ENCODE measurements at regions not wholly inside any gene's neighbourhood (a gene's known extent, or its start where the extent isn't known, plus 50 kb on each side); places are given as distances from the start of the nearest gene placed in this dataset.
A peak's percentile ranks its signal among the peaks of the same experiment; 100 is the strongest.

DNA sequence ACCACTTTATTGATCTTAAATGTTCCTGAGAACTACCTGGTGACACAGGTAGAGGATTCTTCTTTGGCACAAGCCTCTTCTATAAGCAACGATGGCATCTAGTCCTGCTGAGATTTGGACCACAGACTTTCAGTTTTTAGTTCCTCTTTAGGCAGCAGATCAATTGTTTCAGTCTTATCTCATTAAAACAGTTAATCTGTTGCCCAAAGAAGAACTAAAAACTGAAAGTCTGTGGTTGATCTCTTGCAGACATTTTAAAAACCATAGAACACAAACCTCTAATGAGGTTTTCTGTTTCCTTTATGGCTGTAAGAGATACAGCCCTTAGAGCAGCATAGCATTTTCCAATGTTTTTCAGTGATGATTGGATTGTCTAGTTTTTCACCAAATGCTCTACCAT, 480.9 kb downstream of the MTRR start:
- ChIA-PET CTCF (no interaction called here), POLR2A (ENCODE audit: low non-redundant PET) (no interaction called here)
- DNase-seq (ENCODE audit: low spot score): no peak
- H3K27ac ChIP-seq: no peak overlapping the region
- TF ChIP-seq, protein P1, sequence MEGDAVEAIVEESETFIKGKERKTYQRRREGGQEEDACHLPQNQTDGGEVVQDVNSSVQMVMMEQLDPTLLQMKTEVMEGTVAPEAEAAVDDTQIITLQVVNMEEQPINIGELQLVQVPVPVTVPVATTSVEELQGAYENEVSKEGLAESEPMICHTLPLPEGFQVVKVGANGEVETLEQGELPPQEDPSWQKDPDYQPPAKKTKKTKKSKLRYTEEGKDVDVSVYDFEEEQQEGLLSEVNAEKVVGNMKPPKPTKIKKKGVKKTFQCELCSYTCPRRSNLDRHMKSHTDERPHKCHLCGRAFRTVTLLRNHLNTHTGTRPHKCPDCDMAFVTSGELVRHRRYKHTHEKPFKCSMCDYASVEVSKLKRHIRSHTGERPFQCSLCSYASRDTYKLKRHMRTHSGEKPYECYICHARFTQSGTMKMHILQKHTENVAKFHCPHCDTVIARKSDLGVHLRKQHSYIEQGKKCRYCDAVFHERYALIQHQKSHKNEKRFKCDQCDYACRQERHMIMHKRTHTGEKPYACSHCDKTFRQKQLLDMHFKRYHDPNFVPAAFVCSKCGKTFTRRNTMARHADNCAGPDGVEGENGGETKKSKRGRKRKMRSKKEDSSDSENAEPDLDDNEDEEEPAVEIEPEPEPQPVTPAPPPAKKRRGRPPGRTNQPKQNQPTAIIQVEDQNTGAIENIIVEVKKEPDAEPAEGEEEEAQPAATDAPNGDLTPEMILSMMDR (conservative IDR thresholded peaks at IDR 0.05; ENCODE audit: low read depth): no peak

DNA sequence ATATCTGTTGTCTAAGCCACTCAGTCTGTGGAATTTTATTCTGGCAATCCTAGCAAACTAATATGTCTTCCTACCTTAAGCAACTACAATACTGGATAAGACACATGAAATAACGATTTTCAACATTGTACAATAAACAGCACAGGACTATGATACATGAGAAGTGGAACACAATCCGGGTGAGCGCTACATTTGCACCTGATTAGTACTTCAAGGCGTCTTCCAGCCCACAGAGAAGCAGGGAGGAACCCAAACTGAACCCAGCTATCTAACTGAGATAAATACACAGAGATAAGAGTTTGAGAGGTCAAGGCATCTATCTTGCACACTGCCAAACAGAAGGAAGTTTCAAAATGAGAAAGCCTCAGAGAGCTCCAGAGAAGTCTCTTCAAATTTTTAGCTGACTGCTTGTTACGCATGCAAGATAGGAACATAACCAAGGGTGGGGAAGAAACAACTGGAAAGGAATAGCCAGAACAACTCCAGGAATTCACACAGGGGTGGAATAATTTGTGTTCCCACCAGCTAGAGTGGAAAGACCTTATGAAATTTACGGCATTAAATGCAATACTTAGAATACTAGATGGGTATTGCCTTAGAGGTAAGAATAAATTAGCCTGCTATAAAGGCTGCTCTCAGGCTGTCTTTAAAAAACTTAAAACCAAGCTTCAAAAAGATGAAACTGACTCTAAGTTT, 481.8 kb downstream of the MTRR start:
- TF ChIP-seq, protein P1 (conservative IDR thresholded peaks at IDR 0.05; ENCODE audit: low read depth): no peak
- no peak overlapping the region for H3K27ac ChIP-seq
- no peak for DNase-seq (ENCODE audit: low spot score)
- CTCF ChIA-PET: no interaction called here
- POLR2A ChIA-PET (ENCODE audit: low non-redundant PET): no interaction called here

DNA sequence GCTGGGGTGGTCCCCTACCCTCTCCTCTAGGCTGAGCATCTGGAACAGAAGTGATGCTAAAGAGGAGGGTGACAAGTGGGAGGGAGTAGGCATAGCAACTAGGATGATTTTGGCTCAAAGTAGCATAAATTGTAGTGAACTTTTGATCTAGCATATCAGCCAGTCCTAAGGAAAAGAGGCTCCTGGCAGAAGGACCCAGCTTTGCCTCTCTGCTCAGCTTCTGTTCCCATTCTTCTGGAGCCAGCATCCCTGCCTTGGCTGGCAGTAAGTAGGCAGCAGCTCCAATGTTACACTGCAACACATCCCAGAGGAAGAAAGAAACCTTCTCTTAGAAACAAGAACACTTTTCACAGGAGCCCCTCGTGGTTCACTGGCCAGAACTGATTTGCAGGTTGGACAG, 487.0 kb downstream of the MTRR start:
- H3K27ac ChIP-seq: no peak overlapping the region
- TF ChIP-seq, protein P1 (conservative IDR thresholded peaks at IDR 0.05; ENCODE audit: low read depth): no peak
- ChIA-PET POLR2A (ENCODE audit: low non-redundant PET) (no interaction called here), CTCF (no interaction called here)
- no peak for DNase-seq (ENCODE audit: low spot score)

DNA sequence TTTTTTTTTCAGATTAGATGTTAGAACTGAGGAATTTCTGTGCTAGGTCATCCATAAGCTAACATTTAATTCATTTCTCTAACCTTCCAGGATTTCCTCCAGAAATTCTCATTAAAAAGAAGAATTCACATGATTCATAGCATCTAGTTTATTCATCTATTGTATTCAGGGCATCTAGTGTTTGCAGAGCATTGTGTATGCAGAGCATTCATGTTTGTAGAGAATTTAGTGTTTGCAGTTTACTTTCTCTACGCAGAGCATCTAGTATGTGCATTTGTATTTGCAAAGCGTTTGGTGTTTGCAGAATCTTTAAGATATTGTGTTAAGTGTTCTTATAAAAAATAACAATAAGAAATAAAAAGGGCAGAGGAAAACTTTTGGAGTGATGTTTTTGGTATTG, 491.1 kb downstream of the MTRR start:
- DNase-seq (ENCODE audit: low spot score): no peak
- CTCF ChIA-PET: interaction anchor here (0.6 kb wide), 1 partner anchor 95 kb away, joined by 4 read pairs; no protein-coding TSS in a partner anchor
- POLR2A ChIA-PET (ENCODE audit: low non-redundant PET): no interaction called here
- H3K27ac ChIP-seq: no peak overlapping the region
- TF ChIP-seq, protein P1 (conservative IDR thresholded peaks at IDR 0.05; ENCODE audit: low read depth): no peak

DNA sequence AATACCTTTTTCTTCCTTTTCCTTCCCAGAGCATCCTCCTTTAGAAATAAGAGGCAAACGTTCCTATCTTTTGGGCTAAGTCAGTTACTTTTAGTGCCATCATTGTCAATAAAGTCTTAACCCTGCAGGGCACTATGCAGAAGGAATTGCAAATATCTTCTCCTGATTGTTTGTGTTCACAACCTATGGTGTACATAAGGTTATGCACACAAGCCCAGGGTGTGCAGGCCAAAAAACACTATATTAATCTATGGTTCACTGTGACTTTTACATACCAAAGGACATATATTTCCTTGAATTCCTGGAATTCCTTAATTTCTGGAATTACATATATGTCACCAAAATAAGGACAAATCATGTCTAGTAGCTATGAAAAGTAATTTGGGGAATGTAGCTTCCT, 493.5 kb downstream of the MTRR start:
- no peak for DNase-seq (ENCODE audit: low spot score)
- H3K27ac ChIP-seq: no peak overlapping the region
- POLR2A ChIA-PET (ENCODE audit: low non-redundant PET): no interaction called here
- CTCF ChIA-PET: no interaction called here
- TF ChIP-seq, protein P1 (conservative IDR thresholded peaks at IDR 0.05; ENCODE audit: low read depth): no peak

DNA sequence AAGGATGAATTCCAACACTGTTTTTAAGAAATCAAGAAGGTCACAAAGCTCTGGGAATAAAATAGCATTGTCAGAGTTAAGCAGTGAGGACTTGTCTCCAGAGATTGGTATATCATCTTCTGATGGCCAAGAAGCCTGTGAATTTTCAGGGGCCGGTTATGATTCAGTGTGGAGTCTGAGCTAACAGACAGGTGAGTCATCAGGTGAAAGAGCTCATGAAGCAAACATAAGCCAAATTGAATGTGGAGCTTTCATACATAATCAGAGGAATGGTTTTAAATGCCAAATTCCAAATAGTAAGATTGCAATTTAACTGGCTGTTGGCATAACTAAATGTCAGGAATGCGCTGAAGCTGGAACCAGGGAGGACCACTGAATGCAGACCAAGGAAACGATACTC, 494.2 kb downstream of the MTRR start:
- TF ChIP-seq, protein P1 (conservative IDR thresholded peaks at IDR 0.05; ENCODE audit: low read depth): no peak
- H3K27ac ChIP-seq: no peak overlapping the region
- peak; percentile 26 for DNase-seq (ENCODE audit: low spot score)
- ChIA-PET POLR2A (ENCODE audit: low non-redundant PET) (no interaction called here), CTCF (no interaction called here)
